GM23338 (cell line): ENCODE measurements at regions not wholly inside any gene's neighbourhood (a gene's known extent, or its start where the extent isn't known, plus 50 kb on each side); places are given as distances from the start of the nearest gene placed in this dataset.

Source experiments
- CTCF ChIP-seq, 2 experiments: fragments of 200-600 bp in 1 of 2; sonication (generic) in 1 of 2; conservative IDR thresholded peaks; 2 replicates each; pipeline versions ENCODE4 v1.5.1 to v1.6.1; 2016 to 2017; ENCODE audit warnings: antibody characterized with exemption in 2 of 2, low read depth in 2 of 2, mild to moderate bottlenecking in 2 of 2, moderate library complexity in 1 of 2
- EZH2 ChIP-seq: fragments of 200-600 bp; sonication (generic); IDR thresholded peaks from one replicate; pipeline ENCODE4 v1.8.0; 2017; ENCODE audit warnings: antibody characterized with exemption, mild to moderate bottlenecking, low read depth; ENCODE audit not compliant: unreplicated experiment

GRCh38 chr4:100828364-100828763 is 310.5 kb upstream of the EMCN start:
- TF ChIP-seq CTCF (conservative IDR thresholded peaks at IDR 0.05; ENCODE audit: low read depth in 2 of 2) (no peak), EZH2 (no peak)
